ENCODE measurements at regions not wholly inside any gene's neighbourhood (a gene's known extent, or its start where the extent isn't known, plus 50 kb on each side); places are given as distances from the start of the nearest gene placed in this dataset.
"Not testable (repeated sequence)": the region's sequence is repeated elsewhere in the genome, so short reads cannot be mapped to it uniquely, and the experiment has no call there.

DNA sequence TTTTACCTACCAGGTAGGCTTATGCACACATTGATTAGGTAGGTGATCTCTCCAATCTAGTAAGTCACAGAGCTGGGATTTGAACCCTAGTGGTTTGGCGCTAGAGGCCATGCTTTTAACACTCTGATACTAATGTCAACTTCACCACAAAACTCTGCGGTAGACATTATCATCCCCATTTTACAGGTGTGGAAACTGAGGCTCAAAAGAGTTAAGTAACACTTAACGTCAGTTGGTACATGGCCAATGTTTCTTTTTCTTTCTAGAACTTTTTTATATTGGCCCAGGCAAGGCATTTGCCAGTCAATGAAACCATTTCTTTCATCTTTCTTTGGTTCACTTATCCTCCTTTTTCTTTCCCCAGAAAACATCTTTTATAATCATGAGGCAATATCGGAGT lies 95.9 kb upstream of the KIF26B start:
- no peak overlapping the region for H3K27ac ChIP-seq
- H3K36me3 ChIP-seq: peaks cover 0 to 37% (median 0%) of the 10 kb centered on the region in 3 donors
- 81 to 82% methylated on average over 4 of the region's 4 CpGs for WGBS, 2 donors
- H3K9me3 ChIP-seq: no peaks in the 10 kb centered on the region
- H3K4me1 ChIP-seq: peaks cover 0 to 10% (median 0%) of the 10 kb centered on the region in 4 donors
- TF ChIP-seq POLR2A (IDR thresholded peaks at IDR 0.05) (no peak), EP300 (IDR thresholded peaks at IDR 0.05) (no peak)
- TF ChIP-seq, protein P1, sequence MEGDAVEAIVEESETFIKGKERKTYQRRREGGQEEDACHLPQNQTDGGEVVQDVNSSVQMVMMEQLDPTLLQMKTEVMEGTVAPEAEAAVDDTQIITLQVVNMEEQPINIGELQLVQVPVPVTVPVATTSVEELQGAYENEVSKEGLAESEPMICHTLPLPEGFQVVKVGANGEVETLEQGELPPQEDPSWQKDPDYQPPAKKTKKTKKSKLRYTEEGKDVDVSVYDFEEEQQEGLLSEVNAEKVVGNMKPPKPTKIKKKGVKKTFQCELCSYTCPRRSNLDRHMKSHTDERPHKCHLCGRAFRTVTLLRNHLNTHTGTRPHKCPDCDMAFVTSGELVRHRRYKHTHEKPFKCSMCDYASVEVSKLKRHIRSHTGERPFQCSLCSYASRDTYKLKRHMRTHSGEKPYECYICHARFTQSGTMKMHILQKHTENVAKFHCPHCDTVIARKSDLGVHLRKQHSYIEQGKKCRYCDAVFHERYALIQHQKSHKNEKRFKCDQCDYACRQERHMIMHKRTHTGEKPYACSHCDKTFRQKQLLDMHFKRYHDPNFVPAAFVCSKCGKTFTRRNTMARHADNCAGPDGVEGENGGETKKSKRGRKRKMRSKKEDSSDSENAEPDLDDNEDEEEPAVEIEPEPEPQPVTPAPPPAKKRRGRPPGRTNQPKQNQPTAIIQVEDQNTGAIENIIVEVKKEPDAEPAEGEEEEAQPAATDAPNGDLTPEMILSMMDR (IDR thresholded peaks at IDR 0.05): no peak
- H3K4me3 ChIP-seq: no peak overlapping the region
- DNase-seq (ENCODE audit: low spot score in 2 of 2): no peak
- H3K27me3 ChIP-seq: no peaks in the 10 kb centered on the region

- 79 to 85% methylated on average over 5 of the region's 5 CpGs for WGBS, 2 donors
- no peak overlapping the region for H3K4me3 ChIP-seq
- no peak for DNase-seq (ENCODE audit: low spot score in 2 of 2)
- H3K27me3 ChIP-seq: no peaks in the 10 kb centered on the region
- TF ChIP-seq EP300 (IDR thresholded peaks at IDR 0.05): no peak
- TF ChIP-seq, protein P1 (IDR thresholded peaks at IDR 0.05): no peak
- peaks cover 0 to 10% (median 0%) of the 10 kb centered on the region in 4 donors for H3K4me1 ChIP-seq
- H3K27ac ChIP-seq: no peak overlapping the region
- no peaks in the 10 kb centered on the region for H3K9me3 ChIP-seq
- peaks cover 0 to 37% (median 0%) of the 10 kb centered on the region in 3 donors for H3K36me3 ChIP-seq
These were observed 96.3 kb upstream of the KIF26B start for GRCh38 chr1:245058436-245058835.

GRCh38 chr1:245056913-245057312 lies 97.9 kb upstream of the KIF26B start:
- no peaks in the 10 kb centered on the region for H3K9me3 ChIP-seq
- H3K4me3 ChIP-seq: no peak overlapping the region
- peaks cover 0 to 28% (median 0%) of the 10 kb centered on the region in 3 donors for H3K36me3 ChIP-seq
- H3K27me3 ChIP-seq: no peaks in the 10 kb centered on the region
- no peak for TF ChIP-seq EP300 (IDR thresholded peaks at IDR 0.05)
- TF ChIP-seq POLR2A (IDR thresholded peaks at IDR 0.05): no peak
- TF ChIP-seq, protein P1 (IDR thresholded peaks at IDR 0.05): no peak
- WGBS, 2 donors: 82 to 91% methylated on average over 7 of the region's 7 CpGs
- H3K4me1 ChIP-seq: peaks cover 0 to 10% (median 0%) of the 10 kb centered on the region in 4 donors
- H3K27ac ChIP-seq: no peak overlapping the region
- no peak for DNase-seq (ENCODE audit: low spot score in 2 of 2)

DNA sequence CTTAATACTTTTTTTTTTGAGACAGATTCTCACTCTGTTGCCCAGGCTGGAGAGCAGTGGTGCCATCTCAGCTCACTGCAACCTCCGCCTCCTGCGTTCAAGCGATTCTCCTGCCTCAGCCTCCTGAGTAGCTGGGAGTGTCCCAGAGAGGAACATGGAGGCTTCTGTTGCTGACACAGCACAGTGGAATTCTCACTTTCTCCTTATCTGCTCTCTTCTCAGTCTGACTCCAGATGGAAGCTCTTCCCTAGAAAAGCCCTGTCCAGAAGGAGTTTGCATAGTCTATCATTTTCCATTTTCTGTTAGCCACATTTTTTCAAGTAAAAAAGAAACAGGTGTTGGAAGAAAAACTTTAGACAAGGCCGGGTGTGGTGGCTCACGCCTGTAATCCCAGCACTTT lies 98.5 kb upstream of the KIF26B start:
- H3K27me3 ChIP-seq; H3K9me3 ChIP-seq; H3K4me1 ChIP-seq; H3K4me3 ChIP-seq; DNase-seq (ENCODE audit: low spot score in 2 of 2); H3K27ac ChIP-seq: not testable (repeated sequence)
- 94 to 96% methylated on average over 5 of the region's 5 CpGs for WGBS, 2 donors
- peaks cover 0 to 28% (median 0%) of the 10 kb centered on the region in 3 donors for H3K36me3 ChIP-seq

DNA sequence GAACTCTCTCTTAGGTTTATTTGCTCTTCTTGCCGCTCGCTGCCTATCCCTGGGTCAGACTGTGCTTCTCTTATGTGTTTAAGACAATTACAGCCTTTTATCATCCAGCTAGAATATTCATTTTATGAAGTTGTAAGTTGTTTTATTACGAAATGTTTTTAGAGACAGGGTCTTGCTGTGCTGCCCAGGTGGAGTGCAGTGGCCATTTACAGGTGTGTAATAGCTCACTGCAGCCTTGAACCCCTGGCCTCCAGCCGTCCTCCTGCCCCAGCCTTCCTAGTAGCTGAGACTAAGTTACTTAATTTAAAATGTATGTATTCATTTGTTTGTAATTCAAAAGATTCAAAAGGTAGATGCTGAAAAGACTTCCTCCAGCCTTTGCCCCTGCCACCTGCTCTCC lies 99.0 kb upstream of the KIF26B start:
- H3K27me3 ChIP-seq: no peaks in the 10 kb centered on the region
- WGBS, 2 donors: 64 to 80% methylated on average over 3 of the region's 4 CpGs
- DNase-seq (ENCODE audit: low spot score in 2 of 2): no peak
- no peak for TF ChIP-seq POLR2A (IDR thresholded peaks at IDR 0.05)
- no peak for TF ChIP-seq EP300 (IDR thresholded peaks at IDR 0.05)
- TF ChIP-seq, protein P1 (IDR thresholded peaks at IDR 0.05): no peak
- H3K4me1 ChIP-seq: peaks cover 0 to 10% (median 0%) of the 10 kb centered on the region in 4 donors
- peaks cover 0 to 28% (median 0%) of the 10 kb centered on the region in 3 donors for H3K36me3 ChIP-seq
- no peak overlapping the region for H3K27ac ChIP-seq
- H3K9me3 ChIP-seq: no peaks in the 10 kb centered on the region
- H3K4me3 ChIP-seq: no peak overlapping the region

All from tibial nerve (tissue), 4 donors.